ENCODE measurements at regions not wholly inside any gene's neighbourhood (a gene's known extent, or its start where the extent isn't known, plus 50 kb on each side); places are given as distances from the start of the nearest gene placed in this dataset.

DNA sequence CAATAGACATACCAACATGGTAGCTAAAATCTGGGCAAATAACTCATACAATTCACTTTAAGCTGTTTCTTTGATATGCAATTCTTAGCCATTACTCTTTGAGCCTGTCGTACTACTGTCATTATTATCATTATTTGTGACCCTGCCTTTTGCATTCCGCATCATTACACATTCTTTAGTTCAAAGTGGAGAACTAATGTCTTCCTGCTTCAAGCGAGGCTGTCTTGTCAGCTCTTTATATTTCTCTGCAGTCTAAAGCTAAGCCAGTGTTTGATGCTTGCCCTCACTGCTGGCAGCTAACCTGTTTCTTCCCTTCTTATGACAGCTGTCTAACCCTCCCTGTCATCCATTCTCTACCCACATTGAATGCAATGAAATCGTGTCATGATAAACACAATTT, 186.8 kb downstream of the FAT4 start:
- TF ChIP-seq, protein P1, sequence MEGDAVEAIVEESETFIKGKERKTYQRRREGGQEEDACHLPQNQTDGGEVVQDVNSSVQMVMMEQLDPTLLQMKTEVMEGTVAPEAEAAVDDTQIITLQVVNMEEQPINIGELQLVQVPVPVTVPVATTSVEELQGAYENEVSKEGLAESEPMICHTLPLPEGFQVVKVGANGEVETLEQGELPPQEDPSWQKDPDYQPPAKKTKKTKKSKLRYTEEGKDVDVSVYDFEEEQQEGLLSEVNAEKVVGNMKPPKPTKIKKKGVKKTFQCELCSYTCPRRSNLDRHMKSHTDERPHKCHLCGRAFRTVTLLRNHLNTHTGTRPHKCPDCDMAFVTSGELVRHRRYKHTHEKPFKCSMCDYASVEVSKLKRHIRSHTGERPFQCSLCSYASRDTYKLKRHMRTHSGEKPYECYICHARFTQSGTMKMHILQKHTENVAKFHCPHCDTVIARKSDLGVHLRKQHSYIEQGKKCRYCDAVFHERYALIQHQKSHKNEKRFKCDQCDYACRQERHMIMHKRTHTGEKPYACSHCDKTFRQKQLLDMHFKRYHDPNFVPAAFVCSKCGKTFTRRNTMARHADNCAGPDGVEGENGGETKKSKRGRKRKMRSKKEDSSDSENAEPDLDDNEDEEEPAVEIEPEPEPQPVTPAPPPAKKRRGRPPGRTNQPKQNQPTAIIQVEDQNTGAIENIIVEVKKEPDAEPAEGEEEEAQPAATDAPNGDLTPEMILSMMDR (IDR thresholded peaks at IDR 0.05) = no peak
- no peak for TF ChIP-seq ZFX (IDR thresholded peaks at IDR 0.05; ENCODE audit: borderline replicate concordance)

All from 22Rv1 (cell line).